ENCODE measurements at regions not wholly inside any gene's neighbourhood (a gene's known extent, or its start where the extent isn't known, plus 50 kb on each side); places are given as distances from the start of the nearest gene placed in this dataset.

- TF ChIP-seq, protein P1, sequence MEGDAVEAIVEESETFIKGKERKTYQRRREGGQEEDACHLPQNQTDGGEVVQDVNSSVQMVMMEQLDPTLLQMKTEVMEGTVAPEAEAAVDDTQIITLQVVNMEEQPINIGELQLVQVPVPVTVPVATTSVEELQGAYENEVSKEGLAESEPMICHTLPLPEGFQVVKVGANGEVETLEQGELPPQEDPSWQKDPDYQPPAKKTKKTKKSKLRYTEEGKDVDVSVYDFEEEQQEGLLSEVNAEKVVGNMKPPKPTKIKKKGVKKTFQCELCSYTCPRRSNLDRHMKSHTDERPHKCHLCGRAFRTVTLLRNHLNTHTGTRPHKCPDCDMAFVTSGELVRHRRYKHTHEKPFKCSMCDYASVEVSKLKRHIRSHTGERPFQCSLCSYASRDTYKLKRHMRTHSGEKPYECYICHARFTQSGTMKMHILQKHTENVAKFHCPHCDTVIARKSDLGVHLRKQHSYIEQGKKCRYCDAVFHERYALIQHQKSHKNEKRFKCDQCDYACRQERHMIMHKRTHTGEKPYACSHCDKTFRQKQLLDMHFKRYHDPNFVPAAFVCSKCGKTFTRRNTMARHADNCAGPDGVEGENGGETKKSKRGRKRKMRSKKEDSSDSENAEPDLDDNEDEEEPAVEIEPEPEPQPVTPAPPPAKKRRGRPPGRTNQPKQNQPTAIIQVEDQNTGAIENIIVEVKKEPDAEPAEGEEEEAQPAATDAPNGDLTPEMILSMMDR (IDR thresholded peaks at IDR 0.05; ENCODE audit: low read depth, low read length, poor library complexity, severe bottlenecking): no peak
- TF ChIP-seq EZH2phosphoT487 (IDR thresholded peaks at IDR 0.05; ENCODE audit: borderline replicate concordance, low read length): no peak
Observed at GRCh38 chrX:13511241-13511943, 58.0 kb upstream of the EGFL6 start.
